CD4-positive, CD25-positive, alpha-beta regulatory T cell (primary cell): ENCODE measurements at regions not wholly inside any gene's neighbourhood (a gene's known extent, or its start where the extent isn't known, plus 50 kb on each side); places are given as distances from the start of the nearest gene placed in this dataset.
A peak's percentile ranks its signal among the peaks of the same experiment; 100 is the strongest.

Experiments used
- ATAC-seq, 2 donors: fragments of 150-1000 bp; cut with Tn5 transposase; one replicate each; pipeline ENCODE4 v1.10.0; 2021; ENCODE audit warnings: low read depth in 2 of 2, moderate number of reproducible peaks in 2 of 2, moderate library complexity in 1 of 2
- DNase-seq, 3 donors: peaks; one replicate each; pipeline versions ENCODE4 v3.0.0 to v3.0.0-alpha.2; 2012 to 2022; ENCODE audit warnings: mixed read lengths in 1 of 3
- H3K27ac ChIP-seq: one replicate; pipeline ENCODE4 v1.7.0; 2013; ENCODE audit warnings: mild to moderate bottlenecking, low read length; ENCODE audit not compliant: insufficient read depth, poor library complexity, severe bottlenecking
- H3K27me3 ChIP-seq: one replicate; pipeline ENCODE4 v1.7.0; 2013; ENCODE audit warnings: low read length; ENCODE audit not compliant: control insufficient read depth, insufficient read depth
- H3K36me3 ChIP-seq: one replicate; pipeline ENCODE4 v1.7.0; 2013; ENCODE audit warnings: mild to moderate bottlenecking, low read length, moderate library complexity; ENCODE audit not compliant: control insufficient read depth, insufficient read depth
- H3K4me1 ChIP-seq: 2 replicates; pipeline ENCODE4 v1.7.0; 2013; ENCODE audit warnings: mild to moderate bottlenecking, low read length; ENCODE audit not compliant: insufficient read depth, control insufficient read depth, poor library complexity, severe bottlenecking
- H3K4me3 ChIP-seq: one replicate; pipeline ENCODE4 v1.7.0; 2013; ENCODE audit warnings: low read depth, mild to moderate bottlenecking, low read length, moderate library complexity
- H3K9me3 ChIP-seq, 2 experiments: 1 replicate in 1 of 2; 2 replicates in 1 of 2; pipeline ENCODE4 v1.7.0; 2013; ENCODE audit warnings: low read length in 2 of 2, mild to moderate bottlenecking in 1 of 2, moderate library complexity in 1 of 2; ENCODE audit not compliant: control insufficient read depth in 2 of 2
- H3K27ac Mint-ChIP-seq, 3 donors: one replicate each; pipeline ENCODE4 v1.8.0; 2020 to 2022; ENCODE audit warnings: mild to moderate bottlenecking in 3 of 3, mixed read lengths in 3 of 3, moderate library complexity in 2 of 3
- H3K27me3 Mint-ChIP-seq: one replicate; pipeline ENCODE4 v1.8.0; 2022; ENCODE audit warnings: mild to moderate bottlenecking, mixed read lengths
- H3K36me3 Mint-ChIP-seq: one replicate; pipeline ENCODE4 v1.8.0; 2020; ENCODE audit warnings: mixed read lengths
- H3K4me1 Mint-ChIP-seq, 4 donors: one replicate each; pipeline ENCODE4 v1.8.0; 2020 to 2022; ENCODE audit warnings: mixed read lengths in 4 of 4, mild to moderate bottlenecking in 1 of 4
- H3K4me3 Mint-ChIP-seq, 4 donors: one replicate each; pipeline ENCODE4 v1.8.0; 2020 to 2022; ENCODE audit warnings: mild to moderate bottlenecking in 4 of 4, mixed read lengths in 4 of 4, moderate library complexity in 3 of 4
- H3K9me3 Mint-ChIP-seq, 7 donors: one replicate each; pipeline ENCODE4 v1.8.0; 2020 to 2022; ENCODE audit warnings: mixed read lengths in 7 of 7, mild to moderate bottlenecking in 3 of 7, moderate library complexity in 2 of 7

GRCh38 chr18:1014951-1015624, 110.4 kb downstream of the ADCYAP1 start:
- H3K9me3 ChIP-seq = no peaks in the 10 kb centered on the region
- ATAC-seq = no peak
- Mint-ChIP-seq H3K4me1 (no peaks in the 10 kb centered on the region), H3K4me3 (no peak overlapping the region), H3K27me3 (peaks cover 4% of the 10 kb centered on the region), H3K27ac (no peak overlapping the region), H3K9me3 (peaks cover 0 to 2% (median 0%) of the 10 kb centered on the region in 7 donors), H3K36me3 (no peaks in the 10 kb centered on the region)
- H3K36me3 ChIP-seq = no peaks in the 10 kb centered on the region
- H3K27ac ChIP-seq = no peak overlapping the region
- H3K4me1 ChIP-seq = no peaks in the 10 kb centered on the region
- no peaks in the 10 kb centered on the region for H3K27me3 ChIP-seq
- no peak overlapping the region for H3K4me3 ChIP-seq
- DNase-seq = no peak

GRCh38 chr18:1015777-1016176, 111.1 kb downstream of the ADCYAP1 start:
- no peak overlapping the region for H3K4me3 ChIP-seq
- Mint-ChIP-seq H3K27me3 (peaks cover 4% of the 10 kb centered on the region), H3K4me1 (no peaks in the 10 kb centered on the region), H3K9me3 (no peaks in the 10 kb centered on the region), H3K36me3 (no peaks in the 10 kb centered on the region), H3K4me3 (no peak overlapping the region), H3K27ac (no peak overlapping the region)
- no peaks in the 10 kb centered on the region for H3K27me3 ChIP-seq
- no peaks in the 10 kb centered on the region for H3K4me1 ChIP-seq
- DNase-seq (no peak), ATAC-seq (no peak)
- H3K27ac ChIP-seq = no peak overlapping the region
- no peaks in the 10 kb centered on the region for H3K36me3 ChIP-seq
- no peaks in the 10 kb centered on the region for H3K9me3 ChIP-seq

- Histone ChIP-seq H3K27me3 (no peaks in the 10 kb centered on the region), H3K27ac (no peak overlapping the region), H3K4me3 (no peak overlapping the region), H3K4me1 (no peaks in the 10 kb centered on the region), H3K9me3 (no peaks in the 10 kb centered on the region), H3K36me3 (no peaks in the 10 kb centered on the region)
- Mint-ChIP-seq H3K27me3 (peaks cover 4% of the 10 kb centered on the region), H3K9me3 (no peaks in the 10 kb centered on the region), H3K27ac (no peak overlapping the region), H3K4me3 (peak overlapping the region in 1 of 4 donors; percentile 7), H3K36me3 (no peaks in the 10 kb centered on the region), H3K4me1 (no peaks in the 10 kb centered on the region)
- DNase-seq (no peak), ATAC-seq (no peak)
Measured at GRCh38 chr18:1017227-1018058, 112.8 kb downstream of the ADCYAP1 start.

- H3K36me3 ChIP-seq = no peaks in the 10 kb centered on the region
- Mint-ChIP-seq H3K4me3 (no peak overlapping the region), H3K36me3 (no peaks in the 10 kb centered on the region), H3K27ac (no peak overlapping the region), H3K4me1 (no peaks in the 10 kb centered on the region), H3K27me3 (peaks cover 4% of the 10 kb centered on the region), H3K9me3 (no peaks in the 10 kb centered on the region)
- H3K27ac ChIP-seq = no peak overlapping the region
- H3K4me1 ChIP-seq = no peaks in the 10 kb centered on the region
- no peaks in the 10 kb centered on the region for H3K9me3 ChIP-seq
- ATAC-seq = no peak
- no peak overlapping the region for H3K4me3 ChIP-seq
- no peaks in the 10 kb centered on the region for H3K27me3 ChIP-seq
- DNase-seq = no peak
Measured at GRCh38 chr18:1018181-1018681, 113.6 kb downstream of the ADCYAP1 start.

- no peak overlapping the region for H3K27ac ChIP-seq
- H3K4me3 Mint-ChIP-seq = no peak overlapping the region
- no peaks in the 10 kb centered on the region for H3K4me1 ChIP-seq
- no peaks in the 10 kb centered on the region for H3K9me3 ChIP-seq
- no peaks in the 10 kb centered on the region for H3K36me3 Mint-ChIP-seq
- H3K9me3 Mint-ChIP-seq = no peaks in the 10 kb centered on the region
- DNase-seq (no peak), ATAC-seq (no peak)
- no peaks in the 10 kb centered on the region for H3K27me3 ChIP-seq
- no peak overlapping the region for H3K4me3 ChIP-seq
- H3K27ac Mint-ChIP-seq = no peak overlapping the region
- H3K4me1 Mint-ChIP-seq = no peaks in the 10 kb centered on the region
- no peaks in the 10 kb centered on the region for H3K36me3 ChIP-seq
- H3K27me3 Mint-ChIP-seq = peaks cover 3% of the 10 kb centered on the region
Measured at GRCh38 chr18:1019191-1019590, 114.5 kb downstream of the ADCYAP1 start.

GRCh38 chr18:1020731-1021344, 116.2 kb downstream of the ADCYAP1 start:
- Mint-ChIP-seq H3K9me3 (peaks cover 0 to 4% (median 0%) of the 10 kb centered on the region in 7 donors), H3K27ac (no peak overlapping the region), H3K27me3 (no peaks in the 10 kb centered on the region), H3K36me3 (no peaks in the 10 kb centered on the region), H3K4me3 (peak overlapping the region in 1 of 4 donors; percentile 22), H3K4me1 (no peaks in the 10 kb centered on the region)
- Histone ChIP-seq H3K27ac (no peak overlapping the region), H3K4me3 (no peak overlapping the region), H3K27me3 (no peaks in the 10 kb centered on the region), H3K4me1 (no peaks in the 10 kb centered on the region), H3K36me3 (no peaks in the 10 kb centered on the region), H3K9me3 (no peaks in the 10 kb centered on the region)
- no peak for ATAC-seq
- DNase-seq = no peak

- no peak for DNase-seq
- H3K4me1 ChIP-seq = no peaks in the 10 kb centered on the region
- H3K9me3 Mint-ChIP-seq = peaks cover under 1 to 25% (median 5%) of the 10 kb centered on the region in 7 donors
- H3K4me3 ChIP-seq = no peak overlapping the region
- ATAC-seq = no peak
- H3K27ac ChIP-seq = no peak overlapping the region
- H3K4me1 Mint-ChIP-seq = no peaks in the 10 kb centered on the region
- no peaks in the 10 kb centered on the region for H3K9me3 ChIP-seq
- H3K36me3 Mint-ChIP-seq = no peaks in the 10 kb centered on the region
- no peaks in the 10 kb centered on the region for H3K27me3 ChIP-seq
- H3K4me3 Mint-ChIP-seq = no peak overlapping the region
- H3K36me3 ChIP-seq = no peaks in the 10 kb centered on the region
- H3K27me3 Mint-ChIP-seq = no peaks in the 10 kb centered on the region
- no peak overlapping the region for H3K27ac Mint-ChIP-seq
Measured at GRCh38 chr18:1026930-1027329, 122.3 kb downstream of the ADCYAP1 start.
